Stimulated activated CD4-positive, alpha-beta T cell treated with anti-CD3 and anti-CD28 coated beads, Interleukin-2, amount 100 ng/mL, for 4 hours (primary cell): ENCODE measurements at regions not wholly inside any gene's neighbourhood (a gene's known extent, or its start where the extent isn't known, plus 50 kb on each side); places are given as distances from the start of the nearest gene placed in this dataset.

ENCODE experiments used
- DNase-seq: peaks from one replicate; pipeline ENCODE4 v3.0.0-alpha.2; 2020; ENCODE audit warnings: low read depth

- no peak for DNase-seq
Measured at GRCh38 chr17:45720386-45720785, 63.7 kb upstream of the CRHR1 start.

- no peak for DNase-seq
Measured at GRCh38 chr17:45722161-45722560, 62.0 kb upstream of the CRHR1 start.

- no peak for DNase-seq
Measured at GRCh38 chr17:45729294-45729907, 54.7 kb upstream of the CRHR1 start.

GRCh38 chr17:45730192-45730591 lies 53.9 kb upstream of the CRHR1 start:
- DNase-seq = no peak

- no peak for DNase-seq
Measured at GRCh38 chr17:45731459-45731858, 52.7 kb upstream of the CRHR1 start.

- no peak for DNase-seq
Measured at GRCh38 chr17:45732926-45733505, 51.1 kb upstream of the CRHR1 start.

- no peak for DNase-seq
Measured at GRCh38 chr17:45733781-45734180, 50.3 kb upstream of the CRHR1 start.
